ENCODE measurements at regions not wholly inside any gene's neighbourhood (a gene's known extent, or its start where the extent isn't known, plus 50 kb on each side); places are given as distances from the start of the nearest gene placed in this dataset.

DNA sequence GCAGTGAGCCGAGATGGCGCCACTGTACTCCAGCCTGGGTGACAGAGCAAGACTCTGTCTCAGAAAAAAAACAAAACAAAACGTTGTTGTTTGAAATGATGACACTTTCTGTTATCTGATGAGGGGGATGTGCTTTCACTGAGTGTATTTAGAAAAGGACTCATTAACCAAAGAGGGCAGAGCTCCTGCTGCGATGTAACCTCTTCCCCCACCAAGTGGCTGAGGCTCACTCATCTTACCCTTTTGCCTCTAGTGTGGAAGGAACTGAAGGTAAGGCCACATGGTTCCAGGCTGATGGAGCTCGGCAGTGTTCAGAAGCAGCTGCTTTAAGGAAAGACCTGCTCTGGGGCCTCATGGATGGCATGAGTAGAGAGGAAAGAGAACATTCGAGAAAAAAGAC is 105.7 kb upstream of the RUNX1 start:
- no peak for TF ChIP-seq POLR2A (IDR thresholded peaks at IDR 0.05)
- TF ChIP-seq, protein P1, sequence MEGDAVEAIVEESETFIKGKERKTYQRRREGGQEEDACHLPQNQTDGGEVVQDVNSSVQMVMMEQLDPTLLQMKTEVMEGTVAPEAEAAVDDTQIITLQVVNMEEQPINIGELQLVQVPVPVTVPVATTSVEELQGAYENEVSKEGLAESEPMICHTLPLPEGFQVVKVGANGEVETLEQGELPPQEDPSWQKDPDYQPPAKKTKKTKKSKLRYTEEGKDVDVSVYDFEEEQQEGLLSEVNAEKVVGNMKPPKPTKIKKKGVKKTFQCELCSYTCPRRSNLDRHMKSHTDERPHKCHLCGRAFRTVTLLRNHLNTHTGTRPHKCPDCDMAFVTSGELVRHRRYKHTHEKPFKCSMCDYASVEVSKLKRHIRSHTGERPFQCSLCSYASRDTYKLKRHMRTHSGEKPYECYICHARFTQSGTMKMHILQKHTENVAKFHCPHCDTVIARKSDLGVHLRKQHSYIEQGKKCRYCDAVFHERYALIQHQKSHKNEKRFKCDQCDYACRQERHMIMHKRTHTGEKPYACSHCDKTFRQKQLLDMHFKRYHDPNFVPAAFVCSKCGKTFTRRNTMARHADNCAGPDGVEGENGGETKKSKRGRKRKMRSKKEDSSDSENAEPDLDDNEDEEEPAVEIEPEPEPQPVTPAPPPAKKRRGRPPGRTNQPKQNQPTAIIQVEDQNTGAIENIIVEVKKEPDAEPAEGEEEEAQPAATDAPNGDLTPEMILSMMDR (IDR thresholded peaks at IDR 0.05 in 4 of 5, conservative IDR thresholded peaks at IDR 0.05 in 1 of 5) = no peak
